Keratinocyte (primary cell): ENCODE measurements at regions not wholly inside any gene's neighbourhood (a gene's known extent, or its start where the extent isn't known, plus 50 kb on each side); places are given as distances from the start of the nearest gene placed in this dataset.

Experiments used
- DNase-seq: peaks from one replicate; pipeline ENCODE4 v3.0.0-alpha.2; 2011; ENCODE audit warnings: low read depth, missing footprints, low spot score
- FAIRE-seq: peaks from 2 replicates; lab custom pipeline; 2011; peaks lifted over from hg19 to GRCh38; lab: Jason Lieb, UNC
- H2AFZ ChIP-seq: 2 replicates; pipeline ENCODE4 v1.6.0; 2012; ENCODE audit warnings: low read length, control low read depth, inconsistent platforms; ENCODE audit not compliant: control insufficient read depth
- H3K27ac ChIP-seq: 2 replicates; pipeline ENCODE4 v1.5.1; 2011; ENCODE audit warnings: low read length; ENCODE audit not compliant: control insufficient read depth, insufficient read depth
- H3K27me3 ChIP-seq: 3 replicates; pipeline ENCODE4 v1.6.0; 2011; ENCODE audit warnings: low read length; ENCODE audit not compliant: control insufficient read depth, insufficient read depth; ENCODE audit errors: extremely low read depth
- H3K36me3 ChIP-seq, 2 experiments: 2 replicates in 1 of 2; 3 replicates in 1 of 2; pipeline ENCODE4 v1.5.1; 2011; ENCODE audit warnings: low read length in 2 of 2, mild to moderate bottlenecking in 1 of 2; ENCODE audit not compliant: control insufficient read depth in 2 of 2, insufficient read depth in 2 of 2; ENCODE audit errors: extremely low read depth in 1 of 2
- H3K4me1 ChIP-seq: 3 replicates; pipeline ENCODE4 v1.5.1; 2011; ENCODE audit warnings: low read length; ENCODE audit not compliant: control insufficient read depth, insufficient read depth; ENCODE audit errors: extremely low read depth
- H3K4me2 ChIP-seq: 3 replicates; pipeline ENCODE4 v1.6.0; 2011; ENCODE audit warnings: low read depth, low read length; ENCODE audit not compliant: control insufficient read depth, insufficient read depth; ENCODE audit errors: extremely low read depth
- H3K4me3 ChIP-seq, 3 experiments: fragments of 200-600 bp in 1 of 3; sonication (generic) in 1 of 3; 2 replicates in 2 of 3; 3 replicates in 1 of 3; pipeline ENCODE4 v1.5.1; 2011 to 2016; ENCODE audit warnings: low read length in 3 of 3, mild to moderate bottlenecking in 3 of 3, control low read depth in 2 of 3, inconsistent platforms in 1 of 3, low read depth in 1 of 3, mixed read lengths in 1 of 3, mixed run types in 1 of 3, moderate library complexity in 1 of 3; ENCODE audit not compliant: control insufficient read depth in 2 of 3, insufficient read depth in 2 of 3; ENCODE audit errors: extremely low read depth in 1 of 3
- H3K79me2 ChIP-seq: 2 replicates; pipeline ENCODE4 v1.6.0; 2012; ENCODE audit warnings: low read length; ENCODE audit not compliant: control insufficient read depth, insufficient read depth
- H3K9ac ChIP-seq: 3 replicates; pipeline ENCODE4 v1.6.0; 2011; ENCODE audit warnings: low read length; ENCODE audit not compliant: control insufficient read depth, insufficient read depth; ENCODE audit errors: extremely low read depth
- H3K9me1 ChIP-seq: 3 replicates; pipeline ENCODE4 v1.6.0; 2011; ENCODE audit warnings: low read length; ENCODE audit not compliant: control insufficient read depth, insufficient read depth; ENCODE audit errors: extremely low read depth
- H3K9me3 ChIP-seq: 2 replicates; pipeline ENCODE4 v1.5.1; 2012; ENCODE audit warnings: low read depth, low read length; ENCODE audit not compliant: control insufficient read depth
- H4K20me1 ChIP-seq: 3 replicates; pipeline ENCODE4 v1.6.0; 2011; ENCODE audit warnings: low read length; ENCODE audit not compliant: control insufficient read depth, insufficient read depth; ENCODE audit errors: extremely low read depth
- CTCF ChIP-seq, 3 experiments: IDR thresholded peaks in 1 of 3; conservative IDR thresholded peaks in 1 of 3; optimal IDR thresholded peaks in 1 of 3; 2 replicates in 2 of 3; 3 replicates in 1 of 3; pipeline versions ENCODE3 to v1.5.1; 2011; ENCODE audit warnings: low read length in 3 of 3, mild to moderate bottlenecking in 3 of 3, moderate library complexity in 2 of 3, control low read depth in 1 of 3, inconsistent platforms in 1 of 3; ENCODE audit not compliant: insufficient read depth in 2 of 3; ENCODE audit errors: extremely low read depth in 1 of 3
- EZH2 ChIP-seq: IDR thresholded peaks from one replicate; pipeline ENCODE4 v1.6.1; 2012; ENCODE audit warnings: inconsistent platforms, mild to moderate bottlenecking, low read length, moderate library complexity
- dilution Hi-C: fragments of 300-500 bp; cut with MboI; formaldehyde crosslinking; loops from one replicate; pipeline ENCODE4 v1.7.0; 2020; ENCODE audit warnings: low sequenced_read_pairs; ENCODE audit not compliant: extremely low pct_ligation_motif_present

GRCh38 chr9:626596-626995 lies 214.9 kb upstream of the DMRT1 start:
- Histone ChIP-seq H4K20me1 (no peaks in the 10 kb centered on the region), H3K9me1 (no peaks in the 10 kb centered on the region), H3K4me2 (no peak overlapping the region), H2AFZ (no peak overlapping the region), H3K79me2 (no peaks in the 10 kb centered on the region), H3K4me3 (no peak overlapping the region), H3K36me3 (no peaks in the 10 kb centered on the region), H3K9ac (no peak overlapping the region), H3K27me3 (no peaks in the 10 kb centered on the region), H3K9me3 (no peaks in the 10 kb centered on the region), H3K27ac (no peak overlapping the region), H3K4me1 (peaks cover 10% of the 10 kb centered on the region)
- FAIRE-seq (no peak), DNase-seq (no peak)
- dilution Hi-C loops: no loop called here
- no peak for TF ChIP-seq CTCF (optimal IDR thresholded peaks at IDR 0.05 in 1 of 3, IDR thresholded peaks at IDR 0.05 in 1 of 3, conservative IDR thresholded peaks at IDR 0.05 in 1 of 3; ENCODE audit: extremely low read depth in 1 of 3, insufficient read depth in 2 of 3, low read length in 3 of 3)
- no peak for TF ChIP-seq EZH2

- H2AFZ ChIP-seq: no peak overlapping the region
- no peaks in the 10 kb centered on the region for H3K79me2 ChIP-seq
- H3K27me3 ChIP-seq: no peaks in the 10 kb centered on the region
- dilution Hi-C loops: no loop called here
- TF ChIP-seq EZH2: no peak
- no peak for TF ChIP-seq CTCF (optimal IDR thresholded peaks at IDR 0.05 in 1 of 3, IDR thresholded peaks at IDR 0.05 in 1 of 3, conservative IDR thresholded peaks at IDR 0.05 in 1 of 3; ENCODE audit: extremely low read depth in 1 of 3, insufficient read depth in 2 of 3, low read length in 3 of 3)
- no peaks in the 10 kb centered on the region for H3K9me3 ChIP-seq
- H3K4me3 ChIP-seq: no peak overlapping the region
- H4K20me1 ChIP-seq: no peaks in the 10 kb centered on the region
- H3K4me1 ChIP-seq: peaks cover 14% of the 10 kb centered on the region
- no peak for FAIRE-seq
- no peak overlapping the region for H3K27ac ChIP-seq
- H3K9ac ChIP-seq: no peak overlapping the region
- H3K36me3 ChIP-seq: no peaks in the 10 kb centered on the region
- DNase-seq: no peak
- H3K9me1 ChIP-seq: no peaks in the 10 kb centered on the region
- H3K4me2 ChIP-seq: no peak overlapping the region
These were observed 214.0 kb upstream of the DMRT1 start for GRCh38 chr9:627336-627970.
